ENCODE measurements at regions not wholly inside any gene's neighbourhood (a gene's known extent, or its start where the extent isn't known, plus 50 kb on each side); places are given as distances from the start of the nearest gene placed in this dataset.
"Not testable (repeated sequence)": the region's sequence is repeated elsewhere in the genome, so short reads cannot be mapped to it uniquely, and the experiment has no call there.

DNA sequence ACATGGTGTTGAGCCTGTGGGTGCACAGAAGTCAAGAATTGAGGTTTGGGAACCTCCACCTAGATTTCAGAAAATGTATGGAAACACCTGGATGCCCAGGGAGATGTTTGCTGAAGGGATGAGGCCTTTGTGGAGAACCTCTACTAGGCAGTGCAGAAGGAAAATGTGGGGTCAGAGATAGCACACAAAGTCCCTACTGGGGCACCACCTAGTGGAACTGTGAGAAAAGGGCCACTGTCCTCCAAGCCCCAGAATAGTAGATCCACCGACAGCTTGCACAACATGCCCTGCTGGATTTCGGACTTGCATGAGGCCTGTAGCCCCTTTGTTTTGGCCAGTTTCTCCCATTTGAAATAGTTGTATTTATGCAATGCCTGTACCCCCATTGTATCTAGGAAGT is 2027.3 kb downstream of the PCDH9 start:
- ATAC-seq; H3K4me3 ChIP-seq; CTCF ChIA-PET; H3K36me3 ChIP-seq (ENCODE audit: control insufficient read depth in 2 of 2, insufficient read depth in 2 of 2, low read length in 1 of 2); intact Hi-C loops (cut with micrococcal nuclease; ENCODE audit: unreplicated experiment); H4K20me1 ChIP-seq (ENCODE audit: control insufficient read depth, insufficient read depth); H3K79me2 ChIP-seq (ENCODE audit: control insufficient read depth, insufficient read depth, low read length); H3K9me3 ChIP-seq (replicated peaks; ENCODE audit: control insufficient read depth, insufficient read depth, low read length); H2AFZ ChIP-seq (ENCODE audit: control insufficient read depth, low read depth, low read length); H3K27me3 ChIP-seq (replicated peaks in 1 of 2; ENCODE audit: control insufficient read depth in 2 of 2, insufficient read depth in 2 of 2, low read length in 1 of 2); DNase-seq (ENCODE audit: low read depth, low spot score); FAIRE-seq; BruUV-seq (replicated peaks); H3K4me1 ChIP-seq (ENCODE audit: control insufficient read depth, insufficient read depth, low read length); H3K27ac ChIP-seq (ENCODE audit: control insufficient read depth, insufficient read depth); POLR2A ChIA-PET; H3K9ac ChIP-seq (ENCODE audit: control insufficient read depth, insufficient read depth, low read length); in situ Hi-C loops (cut with MboI); SMC1A ChIA-PET (ENCODE audit: uncharacterized antibody, unreplicated experiment); RAD21 ChIA-PET (ENCODE audit: unreplicated experiment); H3K4me2 ChIP-seq (ENCODE audit: control insufficient read depth, insufficient read depth): not testable (repeated sequence)
- WGBS (ENCODE audit: insufficient coverage, insufficient replicate concordance, low lambda C conversion rate, missing lambda C conversion rate), result 42% methylated on average over 2 of the region's 2 CpGs
- peak; percentile 43 for TF ChIP-seq RAD21 (IDR thresholded peaks at IDR 0.05; ENCODE audit: insufficient read depth, low read depth, low read length)
- TF ChIP-seq, protein P1, sequence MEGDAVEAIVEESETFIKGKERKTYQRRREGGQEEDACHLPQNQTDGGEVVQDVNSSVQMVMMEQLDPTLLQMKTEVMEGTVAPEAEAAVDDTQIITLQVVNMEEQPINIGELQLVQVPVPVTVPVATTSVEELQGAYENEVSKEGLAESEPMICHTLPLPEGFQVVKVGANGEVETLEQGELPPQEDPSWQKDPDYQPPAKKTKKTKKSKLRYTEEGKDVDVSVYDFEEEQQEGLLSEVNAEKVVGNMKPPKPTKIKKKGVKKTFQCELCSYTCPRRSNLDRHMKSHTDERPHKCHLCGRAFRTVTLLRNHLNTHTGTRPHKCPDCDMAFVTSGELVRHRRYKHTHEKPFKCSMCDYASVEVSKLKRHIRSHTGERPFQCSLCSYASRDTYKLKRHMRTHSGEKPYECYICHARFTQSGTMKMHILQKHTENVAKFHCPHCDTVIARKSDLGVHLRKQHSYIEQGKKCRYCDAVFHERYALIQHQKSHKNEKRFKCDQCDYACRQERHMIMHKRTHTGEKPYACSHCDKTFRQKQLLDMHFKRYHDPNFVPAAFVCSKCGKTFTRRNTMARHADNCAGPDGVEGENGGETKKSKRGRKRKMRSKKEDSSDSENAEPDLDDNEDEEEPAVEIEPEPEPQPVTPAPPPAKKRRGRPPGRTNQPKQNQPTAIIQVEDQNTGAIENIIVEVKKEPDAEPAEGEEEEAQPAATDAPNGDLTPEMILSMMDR (IDR thresholded peaks at IDR 0.05 in 2 of 3, conservative IDR thresholded peaks at IDR 0.05 in 1 of 3; ENCODE audit: control insufficient read depth in 2 of 3, extremely low read depth in 1 of 3, insufficient read depth in 1 of 3, low read depth in 3 of 3, low read length in 3 of 3), result peak in 2 of 3 experiments; percentile 22 to 35; a peak in 2 of 6 replicates
- TF ChIP-seq SMC3 (IDR thresholded peaks at IDR 0.05; ENCODE audit: borderline replicate concordance, low read length), result peak; percentile 21; the same call in 1 of the 2 replicates

DNA sequence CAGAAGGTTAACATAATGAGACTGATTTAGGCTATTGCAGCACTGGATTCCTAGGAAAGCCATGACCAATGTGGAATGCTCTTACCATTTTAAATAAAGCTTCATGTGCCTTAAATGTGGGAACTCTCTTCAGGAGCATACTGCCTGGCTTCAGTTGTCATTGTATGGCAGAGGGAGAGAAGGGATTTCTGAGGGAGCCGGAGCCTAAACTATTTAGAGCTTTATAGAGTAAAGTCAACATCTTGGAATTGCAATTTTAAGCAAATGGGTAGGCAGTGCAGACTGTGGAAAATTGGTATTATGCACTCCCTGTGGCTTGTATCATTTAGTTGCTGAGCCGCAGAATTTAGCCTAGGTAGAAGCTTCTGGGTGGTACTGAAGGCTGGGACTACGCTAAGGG is 2041.4 kb downstream of the PCDH9 start:
- Histone ChIP-seq H3K27me3 (replicated peaks in 1 of 2; ENCODE audit: control insufficient read depth in 2 of 2, insufficient read depth in 2 of 2, low read length in 1 of 2) (no peaks in the 10 kb centered on the region), H3K4me2 (ENCODE audit: control insufficient read depth, insufficient read depth) (no peak overlapping the region), H3K9me3 (replicated peaks; ENCODE audit: control insufficient read depth, insufficient read depth, low read length) (no peaks in the 10 kb centered on the region), H4K20me1 (ENCODE audit: control insufficient read depth, insufficient read depth) (no peaks in the 10 kb centered on the region), H3K4me1 (ENCODE audit: control insufficient read depth, insufficient read depth, low read length) (no peaks in the 10 kb centered on the region), H2AFZ (ENCODE audit: control insufficient read depth, low read depth, low read length) (no peak overlapping the region), H3K9ac (ENCODE audit: control insufficient read depth, insufficient read depth, low read length) (no peak overlapping the region), H3K4me3 (no peak overlapping the region), H3K36me3 (ENCODE audit: control insufficient read depth in 2 of 2, insufficient read depth in 2 of 2, low read length in 1 of 2) (no peaks in the 10 kb centered on the region), H3K27ac (ENCODE audit: control insufficient read depth, insufficient read depth) (no peak overlapping the region), H3K79me2 (ENCODE audit: control insufficient read depth, insufficient read depth, low read length) (no peaks in the 10 kb centered on the region)
- BruUV-seq (replicated peaks), result no TSS peak
- RAD21 ChIA-PET (ENCODE audit: unreplicated experiment), result no interaction called here
- DNase-seq (ENCODE audit: low read depth, low spot score) (no peak), ATAC-seq (no peak), FAIRE-seq (no peak)
- WGBS (ENCODE audit: insufficient coverage, insufficient replicate concordance, low lambda C conversion rate, missing lambda C conversion rate), result 2% methylated on average over 3 of the region's 3 CpGs
- in situ Hi-C loops (cut with MboI), result no loop called here
- intact Hi-C loops (cut with micrococcal nuclease; ENCODE audit: unreplicated experiment), result no loop called here
- CTCF ChIA-PET, result interaction anchor here (1.2 kb wide), 1 partner anchor 11 kb away, joined by 4 read pairs; no protein-coding TSS in a partner anchor
- POLR2A ChIA-PET, result no interaction called here
- SMC1A ChIA-PET (ENCODE audit: uncharacterized antibody, unreplicated experiment), result interaction anchor here (0.7 to 2.2 kb wide), 3 partner anchors 11 to 71 kb away, joined by 3 to 8 read pairs (median 3); no protein-coding TSS in a partner anchor
- TF ChIP-seq EED (IDR thresholded peaks at IDR 0.05; ENCODE audit: low read depth), result no peak
- TF ChIP-seq ZNF274 (IDR thresholded peaks at IDR 0.05; ENCODE audit: insufficient read depth, insufficient read length), result no peak
- TF ChIP-seq, protein P2, sequence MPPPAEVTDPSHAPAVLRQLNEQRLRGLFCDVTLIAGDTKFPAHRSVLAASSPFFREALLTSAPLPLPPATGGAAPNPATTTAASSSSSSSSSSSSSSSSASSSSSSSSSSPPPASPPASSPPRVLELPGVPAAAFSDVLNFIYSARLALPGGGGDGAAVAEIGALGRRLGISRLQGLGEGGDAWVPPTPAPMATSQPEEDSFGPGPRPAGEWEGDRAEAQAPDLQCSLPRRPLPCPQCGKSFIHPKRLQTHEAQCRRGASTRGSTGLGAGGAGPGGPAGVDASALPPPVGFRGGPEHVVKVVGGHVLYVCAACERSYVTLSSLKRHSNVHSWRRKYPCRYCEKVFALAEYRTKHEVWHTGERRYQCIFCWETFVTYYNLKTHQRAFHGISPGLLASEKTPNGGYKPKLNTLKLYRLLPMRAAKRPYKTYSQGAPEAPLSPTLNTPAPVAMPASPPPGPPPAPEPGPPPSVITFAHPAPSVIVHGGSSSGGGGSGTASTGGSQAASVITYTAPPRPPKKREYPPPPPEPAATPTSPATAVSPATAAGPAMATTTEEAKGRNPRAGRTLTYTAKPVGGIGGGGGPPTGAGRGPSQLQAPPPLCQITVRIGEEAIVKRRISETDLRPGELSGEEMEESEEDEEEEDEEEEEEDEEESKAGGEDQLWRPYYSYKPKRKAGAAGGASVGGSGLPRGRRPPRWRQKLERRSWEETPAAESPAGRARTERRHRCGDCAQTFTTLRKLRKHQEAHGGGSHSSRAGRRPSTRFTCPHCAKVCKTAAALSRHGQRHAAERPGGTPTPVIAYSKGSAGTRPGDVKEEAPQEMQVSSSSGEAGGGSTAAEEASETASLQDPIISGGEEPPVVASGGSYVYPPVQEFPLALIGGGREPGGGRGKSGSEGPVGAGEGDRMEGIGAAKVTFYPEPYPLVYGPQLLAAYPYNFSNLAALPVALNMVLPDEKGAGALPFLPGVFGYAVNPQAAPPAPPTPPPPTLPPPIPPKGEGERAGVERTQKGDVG (CRISPR knock-in tag; IDR thresholded peaks at IDR 0.05), result no peak
- no peak for TF ChIP-seq KLF5 (IDR thresholded peaks at IDR 0.05; ENCODE audit: partially characterized antibody)
- TF ChIP-seq SMAD1 (IDR thresholded peaks at IDR 0.05; ENCODE audit: low read depth, partially characterized antibody), result no peak
- no peak for TF ChIP-seq FOXM1 (IDR thresholded peaks at IDR 0.05; ENCODE audit: low read depth, low read length)
- TF ChIP-seq, protein P3, sequence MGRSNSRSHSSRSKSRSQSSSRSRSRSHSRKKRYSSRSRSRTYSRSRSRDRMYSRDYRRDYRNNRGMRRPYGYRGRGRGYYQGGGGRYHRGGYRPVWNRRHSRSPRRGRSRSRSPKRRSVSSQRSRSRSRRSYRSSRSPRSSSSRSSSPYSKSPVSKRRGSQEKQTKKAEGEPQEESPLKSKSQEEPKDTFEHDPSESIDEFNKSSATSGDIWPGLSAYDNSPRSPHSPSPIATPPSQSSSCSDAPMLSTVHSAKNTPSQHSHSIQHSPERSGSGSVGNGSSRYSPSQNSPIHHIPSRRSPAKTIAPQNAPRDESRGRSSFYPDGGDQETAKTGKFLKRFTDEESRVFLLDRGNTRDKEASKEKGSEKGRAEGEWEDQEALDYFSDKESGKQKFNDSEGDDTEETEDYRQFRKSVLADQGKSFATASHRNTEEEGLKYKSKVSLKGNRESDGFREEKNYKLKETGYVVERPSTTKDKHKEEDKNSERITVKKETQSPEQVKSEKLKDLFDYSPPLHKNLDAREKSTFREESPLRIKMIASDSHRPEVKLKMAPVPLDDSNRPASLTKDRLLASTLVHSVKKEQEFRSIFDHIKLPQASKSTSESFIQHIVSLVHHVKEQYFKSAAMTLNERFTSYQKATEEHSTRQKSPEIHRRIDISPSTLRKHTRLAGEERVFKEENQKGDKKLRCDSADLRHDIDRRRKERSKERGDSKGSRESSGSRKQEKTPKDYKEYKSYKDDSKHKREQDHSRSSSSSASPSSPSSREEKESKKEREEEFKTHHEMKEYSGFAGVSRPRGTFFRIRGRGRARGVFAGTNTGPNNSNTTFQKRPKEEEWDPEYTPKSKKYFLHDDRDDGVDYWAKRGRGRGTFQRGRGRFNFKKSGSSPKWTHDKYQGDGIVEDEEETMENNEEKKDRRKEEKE (IDR thresholded peaks at IDR 0.05), result no peak
